Kidney (tissue), 13 donors: ENCODE measurements at regions not wholly inside any gene's neighbourhood (a gene's known extent, or its start where the extent isn't known, plus 50 kb on each side); places are given as distances from the start of the nearest gene placed in this dataset.

Source experiments
- DNase-seq, 5 donors: peaks; one replicate each; pipeline ENCODE4 v3.0.0-alpha.2; 2013 to 2020
- FAIRE-seq: peaks from 2 replicates; lab custom pipeline; 2012; peaks lifted over from hg19 to GRCh38; lab: Jason Lieb, UNC
- H3K27ac ChIP-seq, 2 donors: one replicate each; pipeline ENCODE4 v1.7.0; 2013; ENCODE audit warnings: low read depth in 2 of 2, low read length in 2 of 2, inconsistent platforms in 1 of 2
- H3K27me3 ChIP-seq: one replicate; pipeline ENCODE4 v1.7.1; 2013; ENCODE audit warnings: low read length, inconsistent platforms; ENCODE audit not compliant: control insufficient read depth, insufficient read depth
- H3K36me3 ChIP-seq, 3 donors: one replicate each; pipeline versions ENCODE4 v1.7.0 to v1.7.1; 2013; ENCODE audit warnings: low read length in 3 of 3, control low read depth in 1 of 3, inconsistent platforms in 1 of 3; ENCODE audit not compliant: insufficient read depth in 3 of 3, control insufficient read depth in 2 of 3
- H3K4me1 ChIP-seq, 3 donors: one replicate each; pipeline versions ENCODE4 v1.7.0 to v1.7.1; 2013; ENCODE audit warnings: low read length in 3 of 3, inconsistent platforms in 1 of 3, low read depth in 1 of 3; ENCODE audit not compliant: control insufficient read depth in 2 of 3, insufficient read depth in 2 of 3
- H3K4me3 ChIP-seq, 3 donors: one replicate each; pipeline versions ENCODE4 v1.7.0 to v1.8.1; 2013; ENCODE audit warnings: low read length in 3 of 3, control low read depth in 1 of 3, inconsistent platforms in 1 of 3
- H3K9ac ChIP-seq, 3 donors: one replicate each; pipeline versions ENCODE4 v1.7.0 to v1.7.1; 2013; ENCODE audit warnings: low read length in 3 of 3, control low read depth in 1 of 3, inconsistent platforms in 1 of 3
- H3K9me3 ChIP-seq, 3 donors: one replicate each; pipeline versions ENCODE4 v1.7.0 to v1.7.1; 2013; ENCODE audit warnings: low read length in 3 of 3, control low read depth in 1 of 3, inconsistent platforms in 1 of 3; ENCODE audit not compliant: control insufficient read depth in 2 of 3, insufficient read depth in 1 of 3
- CTCF ChIP-seq: IDR thresholded peaks from 3 replicates; pipeline ENCODE4 v1.5.1; 2012; ENCODE audit warnings: mild to moderate bottlenecking, moderate library complexity, borderline replicate concordance; ENCODE audit not compliant: insufficient read depth; ENCODE audit errors: extremely low read depth
- intact Hi-C: fragments of 100-400 bp; cut with DNase I; formaldehyde crosslinking; loops from one replicate; pipeline ENCODE4 v1.11.1; 2022
- donor health status: control.
- donor health status: control.
- donor health status: control.
- donor health status: control.
- donor health status: control.
- donor health status: DM: yes; HTN: yes; CAD: no.
- donor health status: Normal renal cell carcinoma (clear cell type).

GRCh38 chr20:12717061-12717460 is 291.7 kb upstream of the SPTLC3 start:
- no peaks in the 10 kb centered on the region for H3K36me3 ChIP-seq
- no peak for DNase-seq
- no peak overlapping the region for H3K27ac ChIP-seq
- intact Hi-C loops = no loop called here
- no peak for TF ChIP-seq CTCF
- FAIRE-seq = no peak
- no peaks in the 10 kb centered on the region for H3K9me3 ChIP-seq
- H3K4me3 ChIP-seq = no peak overlapping the region
- H3K4me1 ChIP-seq = no peaks in the 10 kb centered on the region
- H3K9ac ChIP-seq = no peak overlapping the region
- no peaks in the 10 kb centered on the region for H3K27me3 ChIP-seq

DNA sequence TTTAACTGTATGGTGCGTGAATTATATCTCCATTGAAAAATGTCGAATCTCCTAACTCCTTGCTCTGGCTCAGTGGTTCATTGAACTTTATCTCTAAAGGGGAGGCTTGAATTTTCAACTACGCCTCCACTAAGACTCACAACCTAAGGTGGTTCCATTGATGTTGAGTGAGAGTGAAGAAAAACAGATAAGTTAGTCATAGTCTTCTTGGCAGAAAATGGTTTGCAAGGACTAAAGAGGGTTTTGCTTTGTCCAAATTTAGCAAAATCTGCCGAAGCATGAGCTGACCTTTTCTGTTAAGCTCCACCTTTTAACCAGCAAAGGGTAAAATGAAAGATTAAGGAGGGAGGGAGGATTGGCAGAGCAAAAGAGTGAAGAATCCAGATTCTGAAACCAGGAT is 290.2 kb upstream of the SPTLC3 start:
- DNase-seq (no peak), FAIRE-seq (no peak)
- Histone ChIP-seq H3K4me1 (no peaks in the 10 kb centered on the region), H3K9me3 (no peaks in the 10 kb centered on the region), H3K27me3 (no peaks in the 10 kb centered on the region), H3K9ac (no peak overlapping the region), H3K4me3 (no peak overlapping the region), H3K27ac (no peak overlapping the region), H3K36me3 (no peaks in the 10 kb centered on the region)
- no peak for TF ChIP-seq CTCF
- intact Hi-C loops = no loop called here

DNA sequence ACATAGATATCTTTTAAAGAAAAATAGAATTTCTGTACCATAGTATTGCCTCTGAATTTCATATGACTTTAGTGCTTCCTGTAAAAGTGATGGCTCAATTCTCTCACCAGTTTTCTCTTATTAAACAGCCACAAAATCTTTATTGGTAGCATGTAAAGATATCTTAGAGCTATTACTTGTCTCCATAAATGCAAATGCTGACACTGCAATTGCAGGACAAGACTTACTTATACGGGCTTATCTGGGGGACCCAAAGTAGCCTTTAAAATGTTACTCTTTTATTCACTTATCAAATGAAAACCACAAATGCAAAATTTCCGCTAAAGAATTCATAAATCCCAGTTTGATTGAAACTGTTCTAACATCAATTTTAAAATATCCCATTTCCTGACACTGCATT is 287.1 kb upstream of the SPTLC3 start:
- Histone ChIP-seq H3K9ac (no peak overlapping the region), H3K27ac (no peak overlapping the region), H3K27me3 (no peaks in the 10 kb centered on the region), H3K9me3 (no peaks in the 10 kb centered on the region), H3K36me3 (no peaks in the 10 kb centered on the region), H3K4me1 (no peaks in the 10 kb centered on the region), H3K4me3 (no peak overlapping the region)
- FAIRE-seq (no peak), DNase-seq (no peak)
- TF ChIP-seq CTCF = no peak
- intact Hi-C loops = no loop called here

- H3K27me3 ChIP-seq = no peaks in the 10 kb centered on the region
- H3K4me3 ChIP-seq = no peak overlapping the region
- FAIRE-seq = no peak
- no peak overlapping the region for H3K9ac ChIP-seq
- TF ChIP-seq CTCF = no peak
- no peaks in the 10 kb centered on the region for H3K4me1 ChIP-seq
- intact Hi-C loops = no loop called here
- no peak overlapping the region for H3K27ac ChIP-seq
- H3K9me3 ChIP-seq = no peaks in the 10 kb centered on the region
- H3K36me3 ChIP-seq = no peaks in the 10 kb centered on the region
- DNase-seq = peak in 2 of 5 donors; percentile 73
Observed at GRCh38 chr20:12722091-12722490, 286.7 kb upstream of the SPTLC3 start.
